Occipital lobe (tissue), 1 donor: ENCODE measurements at regions not wholly inside any gene's neighbourhood (a gene's known extent, or its start where the extent isn't known, plus 50 kb on each side); places are given as distances from the start of the nearest gene placed in this dataset.
"Not testable (repeated sequence)": the region's sequence is repeated elsewhere in the genome, so short reads cannot be mapped to it uniquely, and the experiment has no call there.

ENCODE experiments used
- DNase-seq: peaks from one replicate; lab custom pipeline; 2025; lab: John Stamatoyannopoulos, UW

- no peak for DNase-seq
These were observed 726.7 kb upstream of the ADGRB3 start for GRCh38 chr6:67908379-67908778.

- not testable (repeated sequence) for DNase-seq
These were observed 730.3 kb upstream of the ADGRB3 start for GRCh38 chr6:67904735-67905134.

- DNase-seq, result no peak
These were observed 736.2 kb upstream of the ADGRB3 start for GRCh38 chr6:67898875-67899274.

- DNase-seq, result no peak
These were observed 737.0 kb upstream of the ADGRB3 start for GRCh38 chr6:67897998-67898607.

GRCh38 chr6:67896476-67896875, 738.6 kb upstream of the ADGRB3 start:
- DNase-seq, result no peak

GRCh38 chr6:67889682-67889995, 745.4 kb upstream of the ADGRB3 start:
- DNase-seq, result no peak

GRCh38 chr6:67888886-67889681, 746.0 kb upstream of the ADGRB3 start:
- DNase-seq, result no peak

GRCh38 chr6:67888546-67888885, 746.6 kb upstream of the ADGRB3 start:
- no peak for DNase-seq

GRCh38 chr6:67887747-67888545, 747.1 kb upstream of the ADGRB3 start:
- no peak for DNase-seq

- no peak for DNase-seq
These were observed 747.7 kb upstream of the ADGRB3 start for GRCh38 chr6:67887419-67887746.

GRCh38 chr6:67886840-67887292, 748.2 kb upstream of the ADGRB3 start:
- no peak for DNase-seq

- DNase-seq, result no peak
These were observed 748.9 kb upstream of the ADGRB3 start for GRCh38 chr6:67886036-67886707.

- no peak for DNase-seq
These were observed 749.7 kb upstream of the ADGRB3 start for GRCh38 chr6:67885081-67886033.

GRCh38 chr6:67884442-67884841, 750.6 kb upstream of the ADGRB3 start:
- DNase-seq, result no peak

- DNase-seq, result no peak
These were observed 751.3 kb upstream of the ADGRB3 start for GRCh38 chr6:67883500-67884366.

GRCh38 chr6:67882436-67883311, 752.4 kb upstream of the ADGRB3 start:
- DNase-seq, result no peak

GRCh38 chr6:67881706-67882065, 753.4 kb upstream of the ADGRB3 start:
- no peak for DNase-seq

GRCh38 chr6:67880939-67881705, 754.0 kb upstream of the ADGRB3 start:
- no peak for DNase-seq
